ENCODE measurements at regions not wholly inside any gene's neighbourhood (a gene's known extent, or its start where the extent isn't known, plus 50 kb on each side); places are given as distances from the start of the nearest gene placed in this dataset.
"Not testable (repeated sequence)": the region's sequence is repeated elsewhere in the genome, so short reads cannot be mapped to it uniquely, and the experiment has no call there.

DNA sequence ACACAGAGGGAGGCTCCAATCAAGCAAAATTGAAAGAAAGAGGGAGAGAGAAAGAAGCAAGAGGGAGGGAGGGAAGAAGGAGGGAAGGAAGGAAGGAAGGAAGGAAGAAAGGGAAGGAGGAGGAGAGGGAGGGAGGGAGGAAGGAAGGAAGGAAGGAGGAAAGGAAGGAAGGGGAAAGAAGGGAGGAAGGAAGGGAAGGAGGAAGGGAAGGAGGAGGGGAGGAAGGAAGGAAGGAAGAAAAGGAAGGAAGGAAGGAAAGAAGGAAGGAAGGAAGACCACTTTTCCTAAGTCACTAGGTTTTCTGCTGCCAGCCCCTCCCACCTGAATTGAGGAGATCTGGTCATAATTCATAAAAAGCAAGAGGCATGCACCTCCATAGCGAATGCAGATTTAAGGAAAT lies 287.0 kb downstream of the SP3 start:
- no peak for DNase-seq

DNA sequence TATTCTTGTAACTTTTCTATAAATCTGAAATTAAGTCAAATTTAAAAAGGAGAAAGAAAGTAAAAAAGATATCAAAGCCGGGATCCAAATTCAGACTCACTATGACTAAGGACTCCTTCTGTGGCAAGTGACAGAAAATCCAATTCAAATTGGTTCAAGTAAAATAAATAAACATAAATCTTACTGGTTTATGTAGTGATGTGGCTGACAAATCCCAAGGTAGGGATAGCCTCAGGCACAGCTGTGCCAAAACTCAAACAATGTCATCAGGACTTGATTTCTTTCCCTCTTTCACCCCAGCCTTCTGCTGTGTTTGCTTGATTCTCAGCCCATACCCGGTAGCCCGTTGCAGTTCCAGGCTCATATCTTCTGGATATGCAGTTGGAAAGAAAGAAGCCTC lies 284.6 kb downstream of the SP3 start:
- DNase-seq = no peak

DNA sequence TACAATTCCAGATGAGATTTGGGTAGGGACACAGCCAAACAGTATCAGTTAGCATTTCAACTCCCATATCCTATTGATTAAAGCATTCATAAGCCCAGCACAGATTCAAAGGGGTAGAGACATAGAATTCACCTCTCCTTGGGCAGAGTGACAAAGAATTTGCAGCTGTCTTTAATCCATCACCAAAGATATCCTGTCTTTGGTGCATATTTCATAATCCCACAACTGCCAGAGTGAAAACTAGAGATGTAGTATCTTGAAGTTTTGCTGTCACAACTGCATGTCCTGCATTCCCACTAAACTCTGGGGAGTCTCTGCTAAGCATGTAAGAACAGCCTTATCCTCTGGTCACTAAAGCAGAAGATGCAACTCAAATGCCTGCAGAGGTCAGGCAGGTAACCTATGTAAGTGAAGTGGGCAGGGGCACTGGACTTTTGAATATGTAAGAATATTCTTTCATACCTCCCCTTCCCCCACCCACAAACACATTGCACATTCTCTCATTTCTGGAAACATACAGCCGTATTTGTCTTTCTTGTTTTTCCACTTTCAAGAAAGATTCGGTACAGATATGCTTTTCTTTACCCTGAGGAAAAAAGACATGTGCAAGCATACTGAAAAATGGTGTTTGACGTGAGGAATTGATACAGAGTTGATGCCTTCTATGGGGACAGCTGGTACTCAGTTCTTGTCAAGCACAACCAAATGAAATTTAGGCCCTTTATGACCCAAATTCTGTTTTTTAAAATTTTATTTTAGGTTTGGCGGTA lies 283.1 kb downstream of the SP3 start:
- DNase-seq = no peak

DNA sequence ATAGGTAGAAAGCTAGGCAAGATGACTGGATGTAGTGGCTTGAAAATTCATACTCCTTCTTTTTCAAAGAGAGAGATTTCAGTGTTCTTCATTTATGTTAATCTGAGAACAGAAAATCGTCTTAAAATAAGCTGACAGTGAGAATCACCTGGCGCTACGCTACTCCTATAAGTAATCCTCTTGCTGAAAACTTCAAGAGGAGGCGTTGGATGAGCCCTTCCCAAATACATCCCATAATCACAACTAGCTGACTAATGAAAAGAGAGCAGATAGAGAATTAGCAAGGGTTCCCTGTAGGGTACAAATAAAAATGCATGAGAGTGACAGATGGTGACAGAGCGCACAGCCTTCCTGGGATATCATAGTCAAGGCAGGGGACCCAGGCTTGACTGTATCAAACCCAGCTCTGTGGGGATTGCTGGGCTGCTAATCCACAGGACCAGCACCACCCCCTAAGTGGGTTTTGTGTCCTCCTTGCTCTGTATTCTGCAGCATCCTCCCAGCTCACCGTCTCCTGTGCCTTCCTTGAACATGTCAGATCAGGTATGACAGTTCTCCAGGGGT lies 280.2 kb downstream of the SP3 start:
- no peak for DNase-seq

DNA sequence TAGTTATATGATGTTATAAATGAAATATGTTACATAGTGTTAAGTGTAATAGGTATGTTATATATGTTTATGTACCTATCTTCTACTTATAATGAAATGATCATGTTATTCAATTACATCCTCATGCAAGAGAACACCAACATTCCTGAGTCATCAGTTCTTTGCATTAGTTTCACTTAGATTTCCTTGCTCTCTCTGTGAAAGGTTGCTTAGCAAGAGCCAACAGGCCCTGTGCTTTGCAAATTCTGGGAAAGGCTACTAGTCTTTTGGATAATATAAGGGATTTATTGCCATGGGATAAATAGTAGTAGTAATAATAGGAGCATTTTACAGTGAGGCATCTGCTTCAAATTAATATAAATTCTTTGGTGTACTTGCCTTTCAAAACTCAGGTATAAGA lies 274.8 kb downstream of the SP3 start:
- no peak for DNase-seq

DNA sequence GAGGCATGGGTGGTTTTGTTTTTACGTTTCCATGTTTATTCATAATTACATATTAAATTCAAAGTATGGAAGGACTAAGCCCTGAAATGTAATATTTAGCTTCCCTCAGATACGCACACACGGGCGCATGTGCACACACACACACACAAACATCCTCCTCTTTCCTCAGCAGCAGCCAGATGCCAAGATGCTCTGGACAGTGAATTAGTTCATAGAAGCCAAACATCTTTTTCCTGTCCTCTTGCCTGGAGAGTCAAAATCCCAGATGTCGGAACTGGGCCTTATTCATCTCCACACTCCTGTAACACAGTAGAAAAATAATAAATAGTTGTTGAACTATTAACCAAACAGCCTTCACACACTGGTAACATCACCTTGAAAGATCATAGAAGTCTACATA lies 273.1 kb downstream of the SP3 start:
- DNase-seq = no peak

DNA sequence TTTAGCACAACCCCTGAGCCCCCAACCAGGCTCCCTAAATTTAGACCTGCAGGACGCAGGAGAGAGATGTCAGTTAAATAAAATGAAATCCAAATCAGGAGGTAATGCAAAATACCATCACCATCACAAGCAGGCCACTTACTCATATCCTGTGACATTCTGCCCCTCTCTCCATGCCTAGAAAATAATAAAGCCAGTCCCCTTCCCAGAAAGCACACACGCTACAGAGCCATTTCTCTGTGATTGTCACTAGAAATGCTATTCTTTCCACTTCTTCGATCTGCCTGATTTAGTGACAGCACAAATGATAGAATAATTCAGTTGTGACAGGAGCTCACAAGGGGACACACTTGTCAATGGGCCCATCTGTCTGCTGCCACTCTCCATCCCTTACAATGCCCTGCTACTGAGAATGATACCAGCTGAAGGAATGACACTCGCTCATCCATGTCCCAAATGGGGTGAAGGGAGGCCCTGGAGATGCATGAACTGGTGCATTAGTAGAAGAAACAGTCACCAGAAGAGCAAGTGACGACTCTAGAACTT lies 272.1 kb downstream of the SP3 start:
- no peak for DNase-seq

DNA sequence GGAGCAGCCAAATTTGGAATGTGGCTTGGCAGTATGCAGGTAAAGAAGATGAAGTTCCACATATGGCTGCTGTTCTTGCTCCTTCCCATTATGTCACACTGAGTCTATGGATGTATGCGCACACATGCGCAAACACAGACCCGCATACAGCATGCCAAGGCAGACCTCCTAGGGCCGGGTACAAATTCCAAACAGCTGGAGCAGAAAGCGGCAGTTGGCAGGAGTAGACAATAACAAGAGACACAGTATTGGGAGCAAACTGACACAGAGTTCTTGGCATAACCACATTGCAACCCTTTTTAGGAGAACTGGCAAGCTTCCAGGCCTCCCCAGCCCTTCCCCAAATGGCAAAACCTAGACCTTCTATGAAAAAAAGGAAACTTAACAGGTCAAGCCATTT lies 268.9 kb downstream of the SP3 start:
- DNase-seq = no peak

DNA sequence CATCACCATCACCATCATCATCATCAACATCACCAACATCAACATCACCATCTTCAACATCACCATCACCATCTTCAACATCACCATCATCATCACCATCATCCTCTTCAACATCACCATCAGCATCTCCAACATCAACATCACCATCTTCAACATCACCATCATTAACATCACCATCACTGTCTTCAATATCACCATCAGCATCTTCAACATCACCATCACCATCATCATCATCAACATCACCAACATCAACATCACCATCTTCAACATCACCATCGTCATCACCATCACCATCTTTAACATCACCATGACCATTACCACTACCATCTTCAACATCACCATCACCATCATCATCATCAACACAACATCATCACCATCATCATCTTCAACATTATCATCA lies 267.2 kb downstream of the SP3 start:
- DNase-seq = no peak

DNA sequence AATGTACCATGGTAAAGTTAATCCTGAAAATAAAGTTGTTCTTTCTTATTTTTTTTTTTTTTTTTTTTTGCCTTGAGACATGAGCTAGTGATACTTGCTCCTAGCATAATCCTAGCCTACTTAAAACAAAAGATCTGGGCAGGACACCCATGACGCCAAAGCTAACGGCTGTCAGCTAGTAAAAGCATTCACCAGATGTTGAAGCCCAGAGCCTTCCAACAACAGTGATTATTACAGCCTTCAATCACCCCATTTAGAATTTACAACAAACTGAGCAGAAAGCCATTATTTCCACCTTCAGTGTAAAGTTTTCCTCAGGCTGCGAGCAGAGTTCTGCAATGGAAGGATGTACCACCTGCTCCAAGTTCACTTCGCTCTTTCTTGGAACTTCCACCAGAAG lies 259.5 kb downstream of the SP3 start:
- DNase-seq = no peak

DNA sequence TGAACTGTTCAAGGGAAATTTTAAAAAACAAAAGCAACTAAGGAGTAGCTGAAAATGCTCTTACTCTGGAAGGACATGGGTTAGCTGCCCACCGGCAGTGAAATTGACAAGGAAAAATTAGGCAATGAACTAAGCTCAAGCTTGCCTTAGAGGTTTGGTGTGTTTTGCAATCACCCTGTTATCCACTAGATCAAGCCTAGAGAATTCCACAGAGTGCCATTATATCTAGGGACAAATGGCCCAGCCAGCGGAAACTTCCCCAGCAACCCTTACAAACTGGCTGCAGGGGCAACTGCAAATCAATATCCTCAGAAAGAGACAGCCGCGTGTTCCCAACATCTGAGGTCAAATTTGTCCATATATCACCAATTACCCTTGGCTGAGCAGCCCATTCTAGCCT lies 258.2 kb downstream of the SP3 start:
- DNase-seq = no peak

DNA sequence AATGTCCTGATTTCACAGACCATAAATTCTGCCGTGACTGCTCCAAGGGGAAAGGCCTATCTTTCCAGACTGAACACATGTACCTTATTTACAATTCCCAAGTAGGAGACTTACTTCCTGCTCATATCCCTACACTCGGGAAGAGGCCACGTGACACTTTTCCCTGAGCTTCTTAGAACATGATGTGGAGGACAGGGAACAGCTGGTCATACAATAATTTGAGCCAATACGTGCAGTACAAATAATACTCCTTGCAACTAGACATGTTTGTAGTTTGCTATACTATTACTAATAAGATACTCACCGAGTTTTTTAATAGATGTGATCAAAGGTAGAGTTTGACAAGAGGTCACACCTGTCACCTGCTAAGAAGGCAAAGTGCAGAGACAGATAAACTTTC lies 256.4 kb downstream of the SP3 start:
- no peak for DNase-seq

DNA sequence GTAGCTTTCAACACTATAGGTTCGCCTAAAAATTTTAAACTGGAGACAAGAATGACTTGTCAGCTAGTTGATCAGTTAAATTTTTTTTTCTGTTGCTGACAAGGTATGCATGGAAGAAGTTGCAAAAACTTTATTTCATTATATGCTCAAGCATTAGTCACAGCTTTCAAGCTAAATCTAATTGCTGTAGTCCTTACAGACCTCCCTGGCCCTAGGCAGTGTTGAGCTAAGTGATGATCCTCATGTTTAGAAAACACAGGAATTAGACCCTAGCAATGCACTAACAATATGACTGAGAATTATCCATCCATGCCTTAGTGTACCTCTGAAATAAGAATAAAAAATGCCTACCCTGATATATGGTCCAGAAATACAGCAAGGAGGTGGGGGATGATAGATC lies 253.4 kb downstream of the SP3 start:
- no peak for DNase-seq

DNA sequence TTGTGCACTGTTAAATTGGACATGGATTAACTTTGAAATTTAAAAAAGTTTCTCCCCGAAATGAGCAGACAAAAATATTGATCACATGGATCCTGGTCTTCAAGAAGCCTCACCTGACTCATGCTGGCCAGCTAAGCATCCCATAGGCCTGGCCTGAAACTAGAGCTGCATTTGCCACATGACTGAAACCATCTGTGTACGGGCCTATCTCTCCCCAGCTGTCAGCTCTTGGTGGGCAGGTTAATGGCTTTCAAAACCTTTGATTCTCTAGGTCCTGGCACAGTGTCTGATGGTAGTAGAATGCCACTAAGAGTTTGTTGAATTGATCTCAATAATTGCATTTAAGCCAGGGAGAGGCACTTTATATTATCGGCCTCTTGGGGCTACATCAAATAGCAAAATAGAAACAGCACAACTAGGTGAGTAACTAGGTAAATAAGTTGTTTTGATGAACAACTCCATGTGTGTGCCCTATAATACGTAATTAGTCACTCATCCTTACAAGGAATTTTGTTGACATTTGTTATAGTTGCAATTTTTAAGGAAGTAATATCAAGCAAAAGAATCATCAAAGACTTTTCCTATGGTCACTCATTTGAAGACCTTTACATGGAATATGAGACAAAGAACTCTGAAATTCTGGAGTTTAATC lies 251.1 kb downstream of the SP3 start:
- DNase-seq = no peak

DNA sequence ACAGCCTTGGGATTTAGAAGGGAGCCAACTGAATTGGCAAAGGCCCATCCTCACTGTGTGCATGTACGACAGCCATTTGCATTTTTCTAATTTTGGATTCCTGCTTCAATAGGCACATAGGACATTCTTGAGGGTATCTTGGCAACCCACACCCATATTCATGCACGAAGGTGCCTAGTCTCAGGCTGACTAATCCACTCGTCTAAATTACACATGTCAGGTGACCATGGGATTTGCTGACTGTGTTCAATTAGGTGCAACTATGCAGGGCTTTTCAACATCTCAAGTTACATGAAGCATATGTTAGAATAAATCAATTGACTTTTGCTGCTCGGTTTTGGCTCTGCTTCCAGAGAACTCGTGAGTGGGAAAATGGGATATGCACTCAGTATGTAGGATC lies 249.7 kb downstream of the SP3 start:
- DNase-seq = no peak

DNA sequence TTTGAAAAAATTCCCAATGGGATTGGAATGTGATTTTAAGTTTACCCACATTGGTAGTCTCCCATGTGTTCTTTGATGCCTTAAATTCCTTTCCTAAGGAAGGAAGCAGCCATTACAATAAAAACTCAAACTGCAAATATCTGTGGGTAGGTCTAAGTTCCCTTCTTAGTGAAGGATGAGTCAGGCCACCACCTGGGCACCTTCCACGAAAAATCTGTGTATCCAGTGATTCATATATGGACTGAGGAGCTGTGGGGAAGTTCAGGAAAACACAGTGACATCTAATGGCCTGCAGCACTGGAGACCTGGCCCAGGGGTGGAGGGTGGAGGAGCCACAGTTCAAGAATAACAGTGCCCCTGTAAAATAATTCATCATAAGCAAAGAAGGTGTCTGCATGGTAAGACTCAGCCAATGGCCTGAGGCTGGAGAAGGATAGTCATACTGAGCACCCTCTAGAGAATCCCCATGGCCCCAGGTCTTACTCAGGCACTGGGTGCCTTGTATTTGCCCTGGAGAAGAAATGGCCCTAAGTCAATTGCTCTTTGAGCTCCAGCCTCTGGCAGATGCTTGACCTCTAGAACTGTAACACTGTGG lies 248.6 kb downstream of the SP3 start:
- no peak for DNase-seq

DNA sequence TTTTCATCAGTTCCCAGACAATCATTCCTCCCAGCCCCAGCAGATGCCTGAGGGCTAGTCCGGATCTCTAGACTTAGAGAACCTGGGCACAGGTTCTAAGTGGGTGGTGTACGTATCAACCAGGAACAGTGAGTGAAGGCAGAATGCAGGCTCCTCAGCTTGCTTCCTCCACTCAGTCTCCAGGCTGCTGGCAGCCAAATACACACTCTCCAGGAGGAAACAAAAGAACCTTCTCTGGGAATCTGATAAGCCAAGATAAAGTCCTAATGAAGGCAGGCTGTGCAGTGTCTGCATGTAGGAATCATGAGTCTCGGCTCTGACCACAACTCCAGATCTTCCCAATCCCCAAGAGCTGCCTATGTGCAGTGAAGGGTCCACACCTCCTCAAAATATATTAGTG lies 245.7 kb downstream of the SP3 start:
- DNase-seq = no peak

DNA sequence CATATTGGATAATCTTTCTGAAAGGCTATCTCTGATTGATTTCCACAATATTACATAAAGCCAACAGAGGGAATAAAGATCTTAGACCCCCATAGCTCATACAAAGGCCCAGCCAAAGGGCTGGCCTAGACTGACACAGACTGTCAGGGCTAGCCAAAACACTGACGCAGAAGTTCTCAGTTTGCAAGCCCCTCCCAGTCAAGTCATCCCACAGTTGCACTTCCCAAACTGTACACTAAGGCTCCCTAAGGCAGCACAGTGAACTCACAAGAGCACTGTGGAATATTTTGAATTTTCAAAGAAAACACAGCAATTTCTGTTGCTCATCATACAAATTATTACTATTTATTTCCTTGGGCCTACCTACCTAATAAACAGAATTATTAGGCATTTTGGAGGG lies 244.9 kb downstream of the SP3 start:
- DNase-seq = no peak

DNA sequence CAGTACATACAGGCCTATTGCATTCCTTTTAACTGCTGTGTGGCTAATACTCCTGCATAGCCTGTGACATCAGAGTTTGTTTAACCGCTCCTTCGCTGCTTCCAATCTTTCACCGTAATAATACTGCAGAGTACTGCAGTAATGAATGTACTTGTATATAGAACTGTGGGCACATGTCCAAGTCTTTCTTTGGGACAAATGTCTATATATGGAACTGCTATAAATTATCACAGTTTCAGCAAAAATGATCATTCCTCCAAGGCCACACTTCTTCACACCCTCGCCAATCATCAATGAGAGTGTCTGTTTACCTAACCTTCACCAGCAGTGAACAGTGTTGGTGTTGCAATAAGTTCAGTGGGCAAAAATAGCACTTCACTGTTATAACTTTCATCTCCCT lies 230.4 kb downstream of the SP3 start:
- no peak for DNase-seq

DNA sequence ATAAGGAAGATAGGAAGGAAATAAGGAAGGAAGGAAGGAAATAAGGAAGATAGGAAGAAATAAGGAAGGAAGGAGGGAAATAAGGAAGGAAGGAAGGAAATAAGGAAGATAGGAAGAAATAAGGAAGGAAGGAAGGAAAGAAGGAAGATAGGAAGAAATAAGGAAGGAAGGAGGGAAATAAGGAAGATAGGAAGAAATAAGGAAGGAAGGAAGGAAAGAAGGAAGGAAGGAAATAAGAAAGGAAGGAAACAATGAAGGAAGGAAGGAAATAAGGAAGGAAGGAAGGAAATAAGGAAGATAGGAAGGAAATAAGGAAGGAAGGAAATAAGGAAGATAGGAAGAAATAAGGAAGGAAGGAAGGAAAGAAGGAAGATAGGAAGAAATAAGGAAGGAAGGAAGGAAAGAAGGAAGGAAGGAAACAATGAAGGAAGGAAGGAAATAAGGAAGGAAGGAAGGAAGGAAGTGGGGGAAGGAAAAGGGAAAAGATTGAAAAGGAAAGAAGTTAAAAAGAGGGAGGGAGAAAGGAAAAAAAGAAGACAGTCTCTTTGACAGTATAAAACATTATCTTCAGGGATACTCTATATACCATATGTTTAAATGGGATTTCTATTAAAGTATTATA lies 227.1 kb downstream of the SP3 start:
- DNase-seq = not testable (repeated sequence)

DNA sequence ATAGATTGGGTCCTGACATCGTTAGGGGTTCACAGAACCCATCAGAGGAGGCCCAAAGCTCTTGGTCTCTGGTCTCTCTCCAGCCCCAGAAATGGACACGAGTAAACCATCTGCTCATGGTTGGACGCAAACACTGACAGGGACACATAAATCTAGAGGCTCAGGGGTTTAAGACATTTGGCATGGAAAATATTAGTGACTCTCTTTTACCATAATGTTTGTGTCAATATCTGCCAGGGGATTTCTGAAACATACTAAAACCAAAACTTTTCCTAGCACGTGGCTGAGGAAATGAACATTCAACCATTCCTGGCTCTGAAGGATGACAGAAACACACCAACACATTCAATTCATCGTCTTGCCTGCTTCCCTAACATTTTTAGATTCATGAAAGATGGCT lies 226.2 kb downstream of the SP3 start:
- no peak for DNase-seq

DNA sequence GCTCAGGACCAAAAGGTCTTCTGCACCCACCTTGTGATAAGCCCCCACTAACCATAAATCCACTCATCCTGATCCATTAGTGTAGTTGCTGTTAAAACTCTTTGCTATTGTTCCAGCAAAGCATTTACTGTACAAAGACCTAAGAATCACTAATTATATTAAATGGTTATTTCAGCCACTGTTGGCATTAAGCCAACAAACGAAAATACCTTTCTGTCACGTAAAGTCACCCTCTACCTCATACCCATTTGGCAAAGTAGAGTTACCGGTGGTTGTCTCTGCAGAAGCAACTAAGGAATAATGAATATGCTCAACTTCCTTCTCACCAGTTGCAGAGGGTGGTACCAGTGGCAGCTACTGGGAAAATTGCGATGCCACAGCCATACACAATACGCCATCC lies 224.5 kb downstream of the SP3 start:
- no peak for DNase-seq

DNA sequence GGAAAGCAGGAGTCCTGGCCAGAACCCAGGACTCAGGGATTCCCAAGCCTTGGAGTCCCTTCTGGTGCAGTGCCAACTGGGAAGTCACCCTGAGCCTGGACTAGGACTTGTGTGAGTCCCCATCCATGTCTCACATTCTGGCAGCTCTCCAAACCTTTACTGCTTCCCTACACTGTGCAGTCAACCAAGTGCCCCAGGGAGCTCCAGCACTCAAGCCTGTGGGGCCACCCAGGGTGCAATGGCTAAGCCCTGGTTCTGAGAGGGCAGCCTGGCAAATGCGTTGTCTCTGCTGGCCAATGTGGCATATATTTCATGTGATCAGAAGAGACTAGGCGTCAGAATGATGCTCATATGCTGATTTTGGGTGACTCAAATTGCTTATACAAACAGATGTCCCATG lies 223.4 kb downstream of the SP3 start:
- no peak for DNase-seq

DNA sequence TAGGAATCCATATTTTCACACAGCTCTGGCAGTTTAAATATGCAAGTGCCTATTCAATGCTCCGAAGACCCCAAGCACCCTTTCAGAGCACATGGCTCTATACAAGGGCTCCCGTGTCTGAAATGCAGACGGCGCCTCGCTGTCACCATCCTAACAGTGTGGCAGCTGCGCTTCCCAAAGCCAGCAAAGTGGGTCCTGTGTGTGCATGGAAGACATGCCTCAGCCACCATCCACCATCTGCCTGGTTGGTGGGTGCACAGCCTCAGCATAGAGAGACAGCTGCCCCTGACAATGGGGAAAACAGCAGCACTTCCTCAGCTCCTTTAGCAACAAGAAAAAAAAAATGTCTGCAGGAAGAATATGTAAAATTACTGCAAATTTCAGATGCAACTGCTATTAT lies 218.1 kb downstream of the SP3 start:
- DNase-seq = no peak
